Adrenal gland (tissue), 5 donors: ENCODE measurements at regions not wholly inside any gene's neighbourhood (a gene's known extent, or its start where the extent isn't known, plus 50 kb on each side); places are given as distances from the start of the nearest gene placed in this dataset.

Experiments
- POLR2A ChIP-seq, 2 donors: fragments of 450-650 bp; IDR thresholded peaks; one replicate each; pipeline ENCODE4 v1.6.1; 2017; ENCODE audit warnings: antibody characterized with exemption in 2 of 2, mild to moderate bottlenecking in 2 of 2, moderate library complexity in 1 of 2
- TF ChIP-seq, protein P1 (sequence below), 6 experiments: fragments of 450-650 bp in 4 of 6; fragments of 200-600 bp in 2 of 6; sonication (generic) in 1 of 6; IDR thresholded peaks; 1 replicate in 5 of 6; 2 replicates in 1 of 6; pipeline versions ENCODE4 v1.5.1 to v1.8.0; 2016 to 2021; ENCODE audit warnings: antibody characterized with exemption in 6 of 6, mild to moderate bottlenecking in 2 of 6, moderate library complexity in 1 of 6
- donor health status: DM: no; HTN: no; CAD: no.

DNA sequence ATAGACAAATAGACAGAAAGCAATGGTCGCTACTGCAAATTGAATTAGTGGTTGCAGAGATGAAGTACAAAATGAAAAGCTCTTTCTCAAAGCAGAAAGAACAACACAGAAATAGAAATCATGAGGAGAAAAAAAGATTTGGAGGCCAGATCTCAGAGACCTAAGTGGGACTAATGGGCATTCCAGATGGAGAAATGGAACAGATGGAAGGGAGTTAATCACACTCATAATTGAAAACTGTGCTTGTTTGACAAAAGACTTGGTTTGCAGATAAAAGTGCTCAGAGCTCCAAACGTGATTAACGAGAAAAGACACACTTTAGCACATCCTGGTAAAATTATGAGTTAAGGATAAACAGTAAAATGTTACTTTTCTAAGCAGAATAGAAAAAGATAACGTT lies 58.1 kb upstream of the SNRPB2 start:
- TF ChIP-seq POLR2A (IDR thresholded peaks at IDR 0.05), result no peak
- TF ChIP-seq, protein P1, sequence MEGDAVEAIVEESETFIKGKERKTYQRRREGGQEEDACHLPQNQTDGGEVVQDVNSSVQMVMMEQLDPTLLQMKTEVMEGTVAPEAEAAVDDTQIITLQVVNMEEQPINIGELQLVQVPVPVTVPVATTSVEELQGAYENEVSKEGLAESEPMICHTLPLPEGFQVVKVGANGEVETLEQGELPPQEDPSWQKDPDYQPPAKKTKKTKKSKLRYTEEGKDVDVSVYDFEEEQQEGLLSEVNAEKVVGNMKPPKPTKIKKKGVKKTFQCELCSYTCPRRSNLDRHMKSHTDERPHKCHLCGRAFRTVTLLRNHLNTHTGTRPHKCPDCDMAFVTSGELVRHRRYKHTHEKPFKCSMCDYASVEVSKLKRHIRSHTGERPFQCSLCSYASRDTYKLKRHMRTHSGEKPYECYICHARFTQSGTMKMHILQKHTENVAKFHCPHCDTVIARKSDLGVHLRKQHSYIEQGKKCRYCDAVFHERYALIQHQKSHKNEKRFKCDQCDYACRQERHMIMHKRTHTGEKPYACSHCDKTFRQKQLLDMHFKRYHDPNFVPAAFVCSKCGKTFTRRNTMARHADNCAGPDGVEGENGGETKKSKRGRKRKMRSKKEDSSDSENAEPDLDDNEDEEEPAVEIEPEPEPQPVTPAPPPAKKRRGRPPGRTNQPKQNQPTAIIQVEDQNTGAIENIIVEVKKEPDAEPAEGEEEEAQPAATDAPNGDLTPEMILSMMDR (IDR thresholded peaks at IDR 0.05), result no peak
